Motor neuron (in vitro differentiated cells): ENCODE measurements at regions not wholly inside any gene's neighbourhood (a gene's known extent, or its start where the extent isn't known, plus 50 kb on each side); places are given as distances from the start of the nearest gene placed in this dataset.
"Not testable (repeated sequence)": the region's sequence is repeated elsewhere in the genome, so short reads cannot be mapped to it uniquely, and the experiment has no call there.

ENCODE experiments used
- ATAC-seq, 8 experiments: fragments of 200-7000 bp; cut with Tn5 transposase; replicated peaks in 6 of 8; 2 replicates each; pipeline ENCODE4 v1.8.0; 2021; ENCODE audit warnings: mild to moderate bottlenecking in 8 of 8, moderate library complexity in 8 of 8
- H3K27ac ChIP-seq, 2 donors: fragments of 250-450 bp; sonication (Bioruptor Pico); 2 replicates each; pipeline ENCODE4 v1.9.0; 2021; ENCODE audit warnings: antibody characterized with exemption in 2 of 2, mild to moderate bottlenecking in 2 of 2, moderate library complexity in 1 of 2
- H3K4me1 ChIP-seq, 2 donors: fragments of 250-450 bp; sonication (Bioruptor Pico); replicated peaks in 1 of 2; 2 replicates each; pipeline ENCODE4 v1.6.1; 2021; ENCODE audit warnings: antibody characterized with exemption in 2 of 2, mild to moderate bottlenecking in 2 of 2, moderate library complexity in 1 of 2
- H3K4me3 ChIP-seq, 5 donors: fragments of 250-450 bp; sonication (Bioruptor Pico); 2 replicates each; pipeline ENCODE4 v1.9.0; 2021; ENCODE audit warnings: antibody characterized with exemption in 5 of 5, mild to moderate bottlenecking in 5 of 5, moderate library complexity in 4 of 5
- WGBS, 10 experiments: fragments of 450-650 bp; shearing (Covaris generic); methylation state at CpG; one replicate each; pipeline ENCODE4 v1.0.0; 2022; 5-methylcytosine and 5-hydroxymethylcytosine counted together
- in situ Hi-C, 9 experiments: fragments of 400-800 bp; cut with MboI; loops; one replicate each; pipeline ENCODE4 v1.15.0; 2021; ENCODE audit warnings: low sequenced_read_pairs in 9 of 9, low pct_unique_long_range_greater_than_20kb in 2 of 9; ENCODE audit not compliant: unreplicated experiment in 9 of 9

DNA sequence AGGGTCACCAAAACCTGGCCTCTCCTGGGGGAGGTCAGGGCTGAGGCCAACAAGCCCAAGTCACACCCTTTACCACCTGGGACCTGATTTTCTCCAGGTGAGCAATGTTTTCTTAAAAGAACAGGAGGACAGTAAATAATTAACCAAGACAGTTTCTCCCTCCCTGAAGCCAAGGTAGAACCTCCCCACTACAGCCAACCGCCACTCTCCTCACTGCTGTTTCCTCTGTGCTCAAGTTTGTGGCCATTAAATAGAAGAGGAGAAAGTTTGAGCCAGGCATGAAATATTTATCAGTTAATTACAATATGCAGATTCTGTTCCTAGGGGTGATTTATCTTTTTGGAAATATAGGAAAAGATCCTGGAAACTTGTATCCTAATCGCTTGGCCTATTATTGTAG is 150.6 kb upstream of the ANKRD20A1 start:
- no CpG with 5 or more reads among the region's 2 CpGs for WGBS, 10 experiments
- ATAC-seq, in situ Hi-C loops, H3K4me3 ChIP-seq, H3K4me1 ChIP-seq, H3K27ac ChIP-seq: not testable (repeated sequence)

DNA sequence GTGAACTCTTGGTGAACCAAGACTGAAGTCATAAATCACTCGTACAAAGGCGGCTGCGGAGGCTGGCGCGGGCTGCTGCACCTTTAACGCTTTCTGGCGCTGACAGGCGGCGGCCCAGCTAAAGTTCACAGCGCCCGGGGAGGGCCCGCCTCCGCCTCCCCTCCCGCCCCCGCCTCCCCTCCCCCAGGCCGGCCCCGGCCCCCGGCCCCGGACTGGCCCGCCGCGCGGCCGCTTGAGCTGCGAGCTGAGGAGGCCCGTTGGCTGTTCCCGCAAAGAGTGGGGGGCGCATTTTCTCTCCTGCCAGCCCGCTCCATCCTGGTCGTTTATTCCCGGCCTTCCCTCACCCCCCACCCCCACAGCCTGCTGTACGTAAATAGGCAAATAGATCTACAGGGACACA is 147.3 kb upstream of the ANKRD20A1 start:
- H3K27ac ChIP-seq, H3K4me1 ChIP-seq, H3K4me3 ChIP-seq, in situ Hi-C loops: not testable (repeated sequence)
- peak in 5 of 8 experiments; percentile 98 to 100 (median 100) for ATAC-seq
- no CpG with 5 or more reads among the region's 32 CpGs for WGBS, 10 experiments

DNA sequence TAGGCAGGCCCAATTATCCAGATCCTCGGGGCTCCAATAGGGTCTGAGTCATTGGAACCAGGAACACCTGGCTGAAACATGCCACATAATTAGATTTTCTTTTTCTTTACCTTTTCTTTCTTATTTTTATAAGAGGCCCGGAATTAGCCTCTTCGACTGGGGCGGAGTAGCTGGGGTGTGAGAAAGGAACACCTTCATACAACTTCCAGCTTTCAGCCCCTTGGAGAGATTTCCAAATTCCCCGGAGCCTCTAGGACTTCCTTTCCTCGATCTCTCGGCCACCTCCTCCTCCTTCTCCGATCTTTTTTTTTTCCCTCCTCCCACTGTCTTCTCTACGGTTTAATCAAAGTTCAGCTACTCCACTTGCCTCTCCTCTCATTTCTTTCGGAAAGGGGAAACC is 146.8 kb upstream of the ANKRD20A1 start:
- no CpG with 5 or more reads among the region's 10 CpGs for WGBS, 10 experiments
- in situ Hi-C loops, H3K4me1 ChIP-seq, H3K4me3 ChIP-seq, ATAC-seq, H3K27ac ChIP-seq: not testable (repeated sequence)

DNA sequence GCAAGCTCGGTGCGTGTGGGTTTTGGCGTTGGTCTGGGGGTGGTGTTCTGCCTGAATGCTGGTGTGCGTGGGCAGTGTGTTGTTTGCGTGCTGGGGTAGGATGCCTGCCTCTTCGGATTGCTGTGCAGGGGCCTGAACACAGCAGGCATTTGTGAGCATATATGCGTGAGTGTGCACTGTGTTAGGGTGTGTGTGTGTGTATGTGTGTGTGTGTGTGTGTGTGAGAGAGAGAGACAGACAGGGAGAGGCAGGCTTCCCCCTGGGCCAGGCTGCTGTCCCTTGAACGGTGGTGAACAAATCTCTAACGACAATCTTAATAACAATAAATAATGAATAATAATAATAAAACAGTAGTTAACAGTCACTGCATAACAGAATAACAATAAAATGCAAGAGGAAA is 145.8 kb upstream of the ANKRD20A1 start:
- WGBS, 10 experiments, result no CpG with 5 or more reads among the region's 9 CpGs
- H3K27ac ChIP-seq, result peak overlapping the region; percentile 88 to 90
- H3K4me1 ChIP-seq, ATAC-seq, in situ Hi-C loops: not testable (repeated sequence)
- peak overlapping the region in 3 of 5 donors; percentile 16 to 21 (median 20) for H3K4me3 ChIP-seq

DNA sequence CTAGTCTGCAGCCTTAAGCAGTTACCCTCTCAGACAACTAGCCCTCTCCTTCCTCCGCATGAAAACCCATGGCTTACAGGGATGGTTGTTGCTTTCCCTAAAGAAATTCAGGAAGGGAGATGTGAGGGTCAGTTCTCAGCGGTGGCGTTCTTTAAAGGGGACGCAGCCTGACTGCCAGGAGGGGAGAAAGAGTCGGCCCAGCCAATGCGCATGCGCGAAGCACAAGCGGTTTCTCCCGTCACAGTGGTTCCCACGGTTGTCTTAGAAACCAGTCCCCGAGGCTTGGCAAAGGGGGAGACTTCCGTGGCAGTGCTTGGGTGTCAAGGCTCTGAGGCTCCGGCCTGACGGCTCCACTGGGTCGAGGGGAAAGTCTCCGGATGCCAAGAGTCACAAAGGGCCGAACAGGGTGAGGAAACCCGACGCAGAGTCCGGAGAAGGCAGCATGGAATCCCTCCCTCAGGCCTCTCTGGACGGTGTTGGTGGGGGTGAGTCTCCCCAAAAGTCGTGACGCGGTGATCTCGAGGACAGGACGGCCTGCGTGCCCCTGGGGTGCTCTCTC is 140.8 kb upstream of the ANKRD20A1 start:
- H3K27ac ChIP-seq, H3K4me1 ChIP-seq, in situ Hi-C loops, H3K4me3 ChIP-seq: not testable (repeated sequence)
- WGBS, 10 experiments, result no CpG with 5 or more reads among the region's 28 CpGs
- ATAC-seq, result peak in 3 of 8 experiments; percentile 31 to 42 (median 38)

DNA sequence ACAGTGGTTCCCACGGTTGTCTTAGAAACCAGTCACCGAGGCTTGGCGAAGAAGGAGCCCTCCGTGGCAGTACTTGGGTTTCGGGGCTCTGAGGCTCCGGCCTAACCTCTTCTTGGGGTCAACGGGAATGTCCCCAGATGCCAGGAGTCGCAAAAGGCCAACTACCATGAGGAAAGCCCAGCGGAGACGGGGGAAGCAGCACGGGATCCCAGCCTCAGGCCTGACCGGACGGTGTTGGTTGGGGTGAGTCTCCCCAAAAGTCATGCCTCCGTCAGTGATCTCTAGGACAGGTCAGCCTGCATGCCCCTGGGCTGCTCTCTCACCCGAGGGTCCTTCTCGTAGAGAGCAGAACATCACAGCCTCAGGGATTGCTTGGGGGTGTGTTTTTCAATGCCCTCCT is 138.2 kb upstream of the ANKRD20A1 start:
- H3K4me3 ChIP-seq, H3K27ac ChIP-seq, in situ Hi-C loops, H3K4me1 ChIP-seq, ATAC-seq: not testable (repeated sequence)
- no CpG with 5 or more reads among the region's 16 CpGs for WGBS, 10 experiments

DNA sequence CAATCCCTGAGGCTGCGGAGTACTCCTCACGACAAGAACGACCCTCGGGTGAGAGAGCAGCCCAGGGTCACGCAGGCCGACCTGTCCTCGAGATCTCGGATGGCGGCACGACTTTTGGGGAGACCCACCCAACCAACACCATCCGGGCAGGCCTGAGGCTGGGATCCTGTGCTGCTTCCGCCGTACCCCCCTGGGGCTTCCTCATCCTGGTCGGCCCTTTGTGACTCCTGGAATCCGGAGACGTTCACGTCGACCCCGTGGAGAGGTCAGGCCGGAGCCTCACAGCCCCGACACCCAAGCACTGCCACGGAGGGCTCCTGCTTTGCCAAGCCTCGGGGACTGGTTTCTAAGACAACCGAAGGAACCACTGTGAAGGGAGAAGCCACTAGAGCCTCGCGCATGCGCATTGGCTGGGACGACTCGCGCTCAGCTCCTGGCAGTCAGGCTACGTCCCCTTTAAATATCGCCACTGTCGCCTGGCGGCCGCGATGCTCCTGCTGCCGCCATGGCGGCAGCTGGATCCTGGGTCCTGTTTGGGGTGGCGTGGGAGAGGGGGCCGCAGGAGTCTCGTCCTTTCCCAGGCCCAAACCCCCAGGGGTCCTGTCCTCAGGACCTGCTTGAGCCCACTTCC is 136.2 kb upstream of the ANKRD20A1 start:
- in situ Hi-C loops, result not testable (repeated sequence)
- ATAC-seq, result peak; percentile 73 to 87 (median 81)

DNA sequence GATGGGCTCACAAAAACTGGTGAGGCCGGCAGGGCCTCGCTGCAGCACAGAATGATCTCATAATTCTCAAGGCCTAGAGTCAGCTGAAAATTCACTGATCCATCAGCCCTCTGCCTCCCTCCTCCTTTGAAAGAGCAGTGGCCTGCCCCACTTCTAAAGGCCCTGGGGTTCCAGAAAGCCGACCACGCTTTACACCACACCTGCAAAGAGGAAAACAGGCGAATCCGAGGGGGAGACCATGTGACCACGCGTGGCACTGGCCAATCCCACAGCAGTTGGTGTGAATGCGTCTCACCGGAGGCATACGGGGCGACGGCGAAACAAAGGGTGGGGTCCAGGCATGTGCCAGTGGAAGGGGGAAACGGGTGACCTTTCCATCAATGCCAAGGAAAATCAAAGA is 135.5 kb upstream of the ANKRD20A1 start:
- no CpG with 5 or more reads among the region's 15 CpGs for WGBS, 10 experiments
- peak in 5 of 8 experiments; percentile 26 to 41 (median 39) for ATAC-seq
- not testable (repeated sequence) for H3K4me1 ChIP-seq

More for the DNA sequence above, 136.2 kb upstream of the ANKRD20A1 start:
- H3K4me1 ChIP-seq, H3K27ac ChIP-seq, H3K4me3 ChIP-seq: not testable (repeated sequence)
- no CpG with 5 or more reads among the region's 41 CpGs for WGBS, 10 experiments

DNA sequence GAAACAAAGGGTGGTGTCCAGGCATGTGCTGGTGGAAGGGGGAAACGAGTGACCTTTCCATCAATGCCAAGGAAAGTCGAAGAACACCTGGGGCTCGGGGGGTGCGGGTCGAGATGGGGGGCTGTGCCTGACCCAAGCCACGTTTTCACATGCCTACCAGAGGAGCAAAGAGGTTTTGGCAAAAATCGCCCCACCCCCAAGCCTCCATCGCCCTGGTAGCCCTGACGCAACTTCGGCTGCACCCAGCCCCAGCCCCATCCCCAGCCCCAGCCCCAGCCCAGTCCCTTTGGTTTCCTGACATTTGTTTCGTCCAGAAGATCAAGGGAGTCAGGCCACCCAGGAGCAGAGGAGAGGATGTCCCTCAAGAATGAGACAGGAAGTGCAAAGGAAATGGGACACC is 133.8 kb upstream of the ANKRD20A1 start:
- no CpG with 5 or more reads among the region's 11 CpGs for WGBS, 10 experiments
- ATAC-seq, H3K27ac ChIP-seq, H3K4me3 ChIP-seq, H3K4me1 ChIP-seq, in situ Hi-C loops: not testable (repeated sequence)

More for the DNA sequence above, 135.5 kb upstream of the ANKRD20A1 start:
- in situ Hi-C loops, H3K27ac ChIP-seq: not testable (repeated sequence)
- peak overlapping the region in 2 of 5 donors; percentile 20 to 23 for H3K4me3 ChIP-seq

DNA sequence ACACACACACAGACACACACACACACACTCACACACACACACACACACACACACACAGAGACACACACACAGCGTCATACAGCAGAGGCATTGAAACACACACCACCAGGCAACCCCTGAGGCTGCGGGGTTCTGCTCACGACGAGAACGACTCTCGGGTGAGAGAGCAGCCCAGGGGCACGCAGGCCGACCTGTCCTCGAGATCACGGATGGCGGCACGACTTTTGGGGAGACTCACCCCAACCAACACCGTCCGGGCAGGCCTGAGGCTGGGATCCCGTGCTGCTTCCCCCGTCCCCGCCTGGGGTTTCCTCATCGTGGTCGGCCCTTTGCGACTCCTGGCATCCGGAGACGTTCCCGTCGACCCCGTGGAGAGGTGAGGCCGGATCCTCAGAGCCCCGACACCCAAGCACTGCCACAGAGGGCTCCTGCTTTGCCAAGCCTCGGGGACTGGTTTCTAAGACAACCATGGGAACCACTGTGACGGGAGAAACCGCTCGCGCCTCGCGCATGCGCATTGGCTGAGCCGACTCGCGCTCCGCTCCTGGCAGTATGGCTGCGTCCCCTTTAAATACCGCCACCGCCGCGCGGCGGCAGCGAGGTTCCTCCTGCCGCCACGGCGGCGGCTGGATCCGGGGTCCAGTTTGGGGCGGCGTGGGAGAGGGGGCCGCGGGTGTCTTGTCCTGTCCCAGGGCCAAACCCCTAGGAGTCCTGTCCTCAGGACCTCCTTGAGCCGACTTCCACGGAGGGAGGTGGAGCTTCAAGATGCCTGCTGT is 132.3 kb upstream of the ANKRD20A1 start:
- no CpG with 5 or more reads among the region's 58 CpGs for WGBS, 10 experiments
- peak; percentile 45 to 73 (median 61) for ATAC-seq
- Histone ChIP-seq H3K27ac (peak overlapping the region in 1 of 2 donors; percentile 58), H3K4me3 (peak overlapping the region; percentile 39 to 55 (median 48))
- H3K4me1 ChIP-seq, in situ Hi-C loops: not testable (repeated sequence)

DNA sequence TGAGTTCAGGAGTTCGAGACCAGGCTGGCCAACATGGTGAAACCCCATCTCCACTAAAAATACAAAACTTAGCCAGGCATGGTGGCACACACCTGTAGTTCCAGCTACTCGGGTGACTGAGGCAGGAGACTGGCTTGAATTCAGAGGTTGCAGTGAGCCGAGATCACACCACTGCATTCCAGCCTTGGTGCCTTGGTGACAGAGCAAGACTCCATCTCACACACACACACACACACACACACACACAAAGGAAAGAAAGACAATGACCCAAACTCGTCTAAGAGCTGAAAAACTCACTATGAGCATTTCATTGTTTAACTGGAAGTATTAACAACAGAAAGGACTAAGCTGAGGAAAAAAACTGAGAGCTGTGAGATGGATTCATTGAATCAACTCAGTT is 95.6 kb upstream of the ANKRD20A1 start:
- H3K27ac ChIP-seq, in situ Hi-C loops, H3K4me1 ChIP-seq, H3K4me3 ChIP-seq: not testable (repeated sequence)
- no CpG with 5 or more reads among the region's 4 CpGs for WGBS, 10 experiments
- ATAC-seq, result peak in 5 of 8 experiments; percentile 9 to 79 (median 64)

DNA sequence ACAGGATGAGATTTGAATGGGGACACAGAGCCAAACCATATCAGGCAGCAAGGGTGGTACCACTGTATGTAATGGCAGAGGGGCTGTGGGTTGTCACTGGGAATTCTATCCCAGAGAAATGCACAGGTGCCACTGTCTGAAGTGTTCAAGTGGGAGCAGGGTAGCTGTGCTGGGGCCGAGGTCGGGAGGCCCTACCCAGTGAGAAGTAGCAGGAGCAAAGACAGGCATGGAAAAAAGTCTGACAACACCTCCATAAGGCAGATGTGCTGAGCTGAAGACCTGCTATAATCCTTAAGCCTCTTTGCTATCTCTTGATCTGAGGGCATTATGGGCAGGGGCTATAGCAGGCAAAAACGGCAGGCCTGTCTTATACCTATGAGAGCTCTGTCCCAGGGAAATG is 86.9 kb upstream of the ANKRD20A1 start:
- not testable (repeated sequence) for H3K27ac ChIP-seq, ATAC-seq
- WGBS, 10 experiments, result no CpG with 5 or more reads among the region's 3 CpGs

DNA sequence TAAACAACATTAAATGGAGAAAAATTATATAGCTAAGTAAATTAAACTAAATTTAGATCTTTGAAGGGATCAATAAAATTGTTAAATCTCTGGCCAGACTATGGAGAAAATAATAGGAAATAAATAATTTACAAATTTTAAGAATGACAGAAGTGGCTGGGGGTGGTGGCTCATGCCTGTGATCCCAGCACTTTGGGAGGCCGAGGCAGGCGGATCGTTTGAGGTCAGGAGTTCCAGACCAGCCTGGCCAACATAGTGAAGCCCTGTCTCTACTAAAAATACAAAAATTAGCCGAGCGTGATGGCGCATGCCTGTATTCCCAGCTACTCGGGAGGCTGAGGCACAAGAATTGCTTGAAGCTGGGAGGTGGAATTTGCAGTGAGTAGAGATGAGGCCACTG is 58.6 kb upstream of the ANKRD20A1 start:
- H3K27ac ChIP-seq, ATAC-seq, H3K4me1 ChIP-seq, in situ Hi-C loops, H3K4me3 ChIP-seq: not testable (repeated sequence)
- WGBS, 10 experiments, result no CpG with 5 or more reads among the region's 7 CpGs

More for the DNA sequence above, 86.9 kb upstream of the ANKRD20A1 start:
- in situ Hi-C loops, H3K4me3 ChIP-seq, H3K4me1 ChIP-seq: not testable (repeated sequence)
